Central memory CD8-positive, alpha-beta T cell (primary cell): ENCODE measurements at regions not wholly inside any gene's neighbourhood (a gene's known extent, or its start where the extent isn't known, plus 50 kb on each side); places are given as distances from the start of the nearest gene placed in this dataset.

Source experiments
- ATAC-seq: fragments of 150-1000 bp; cut with Tn5 transposase; replicated peaks from 2 replicates; pipeline ENCODE4 v1.10.0; 2022; ENCODE audit warnings: mild to moderate bottlenecking, moderate FRiP score, moderate number of reproducible peaks; ENCODE audit not compliant: poor library complexity, severe bottlenecking; ENCODE audit errors: extremely low read depth
- DNase-seq, 2 donors: peaks; one replicate each; pipeline ENCODE4 v3.0.0; 2021; ENCODE audit warnings: low spot score in 2 of 2
- H3K27ac Mint-ChIP-seq: one replicate; pipeline ENCODE4 v1.8.0; 2022; ENCODE audit warnings: low read depth, mild to moderate bottlenecking, moderate library complexity, mixed read lengths
- H3K27me3 Mint-ChIP-seq: one replicate; pipeline ENCODE4 v1.8.0; 2022; ENCODE audit warnings: mixed read lengths
- H3K36me3 Mint-ChIP-seq: one replicate; pipeline ENCODE4 v1.8.0; 2022; ENCODE audit warnings: mild to moderate bottlenecking, moderate library complexity, mixed read lengths; ENCODE audit not compliant: insufficient read depth
- H3K4me1 Mint-ChIP-seq: one replicate; pipeline ENCODE4 v1.8.0; 2022; ENCODE audit warnings: mixed read lengths
- H3K4me3 Mint-ChIP-seq: one replicate; pipeline ENCODE4 v1.8.0; 2022; ENCODE audit warnings: mild to moderate bottlenecking, moderate library complexity, mixed read lengths
- H3K9me3 Mint-ChIP-seq: one replicate; pipeline ENCODE4 v1.8.0; 2022; ENCODE audit warnings: mixed read lengths

GRCh38 chr15:31482122-31482922 lies 155.7 kb downstream of the KLF13 start:
- H3K27me3 Mint-ChIP-seq: no peaks in the 10 kb centered on the region
- peaks cover 42% of the 10 kb centered on the region for H3K4me1 Mint-ChIP-seq
- peak overlapping the region; percentile 76 for H3K27ac Mint-ChIP-seq
- H3K9me3 Mint-ChIP-seq: no peaks in the 10 kb centered on the region
- H3K4me3 Mint-ChIP-seq: peak overlapping the region; percentile 90
- no peak for DNase-seq
- peaks cover 11% of the 10 kb centered on the region for H3K36me3 Mint-ChIP-seq
- no peak for ATAC-seq

DNA sequence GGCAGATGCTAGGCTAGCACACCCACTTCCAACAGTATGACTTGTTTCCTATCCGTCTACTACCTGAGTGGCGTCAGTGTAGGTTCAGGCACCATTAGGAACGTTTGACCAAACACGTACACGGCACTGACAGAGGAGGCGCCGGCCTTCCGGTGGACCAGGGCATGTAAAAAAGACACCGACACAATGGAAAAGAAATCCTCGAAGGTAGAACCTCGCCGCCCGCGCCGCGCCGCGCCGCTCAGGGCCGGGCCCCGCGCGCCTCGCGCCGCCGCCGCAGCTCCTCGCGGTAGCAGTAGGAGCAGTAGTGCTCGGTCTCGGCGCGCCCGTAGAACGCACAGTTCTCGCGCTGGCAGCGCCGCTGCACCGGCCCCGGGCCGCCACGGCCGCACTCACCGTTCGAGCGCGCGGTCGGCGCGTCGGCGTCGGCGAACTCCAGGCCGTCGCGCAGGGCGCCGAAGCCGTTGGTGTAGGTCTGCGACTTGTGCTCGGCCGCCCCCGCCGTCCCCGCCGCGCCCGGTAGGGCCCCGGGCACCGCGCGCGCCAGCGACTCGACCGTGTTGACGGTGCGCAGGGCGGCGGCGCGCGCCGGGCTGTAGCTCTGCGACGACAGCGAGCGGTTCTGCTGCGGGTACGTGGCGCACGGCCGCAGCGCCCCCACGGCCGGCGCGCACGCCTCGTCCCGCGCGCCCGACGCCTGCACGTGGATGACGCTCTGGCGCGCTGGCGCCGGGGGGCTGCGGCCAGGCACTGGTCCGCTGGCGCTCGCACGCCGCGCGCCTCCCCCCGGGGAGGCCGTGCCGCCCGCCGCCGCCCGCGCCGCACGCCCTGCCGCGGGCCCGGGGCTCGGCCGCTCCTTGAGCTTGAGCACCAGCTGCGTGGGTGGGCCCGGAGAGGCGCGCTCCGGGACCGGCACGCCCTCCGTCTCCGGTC lies 156.7 kb downstream of the KLF13 start:
- Mint-ChIP-seq H3K4me3 (peak overlapping the region; percentile 93), H3K27ac (peak overlapping the region; percentile 94), H3K27me3 (no peaks in the 10 kb centered on the region), H3K9me3 (no peaks in the 10 kb centered on the region), H3K4me1 (peaks cover 48% of the 10 kb centered on the region), H3K36me3 (peaks cover 11% of the 10 kb centered on the region)
- DNase-seq: peak in 1 of 2 donors; percentile 32
- peak; percentile 65 for ATAC-seq

- no peaks in the 10 kb centered on the region for H3K27me3 Mint-ChIP-seq
- peak overlapping the region; percentile 93 for H3K4me3 Mint-ChIP-seq
- peak; percentile 57 for ATAC-seq
- no peaks in the 10 kb centered on the region for H3K9me3 Mint-ChIP-seq
- H3K36me3 Mint-ChIP-seq: peaks cover 9% of the 10 kb centered on the region
- peak in 1 of 2 donors; percentile 45 for DNase-seq
- peaks cover 44% of the 10 kb centered on the region for H3K4me1 Mint-ChIP-seq
- H3K27ac Mint-ChIP-seq: peak overlapping the region; percentile 94
Observed at GRCh38 chr15:31483986-31484951, 157.6 kb downstream of the KLF13 start.

DNA sequence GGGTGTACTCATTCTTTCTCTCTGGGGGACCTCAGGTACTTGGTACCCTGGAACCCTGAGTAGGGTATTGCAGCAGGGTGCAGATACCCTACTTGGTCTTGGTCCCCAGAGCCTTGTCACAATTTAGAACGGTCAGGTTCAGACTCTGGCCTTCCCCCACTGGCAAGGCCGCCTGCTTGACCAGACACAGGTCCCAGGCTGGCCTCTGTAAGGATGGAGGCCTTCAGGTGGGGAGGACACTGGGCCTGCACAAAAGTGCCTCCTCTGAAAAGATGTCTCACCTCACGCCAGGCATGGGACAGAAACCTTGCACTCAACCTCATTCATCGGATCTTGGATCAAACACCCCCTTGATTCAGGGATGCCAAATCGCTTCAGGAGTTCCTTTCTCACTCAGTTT lies 158.4 kb downstream of the KLF13 start:
- Mint-ChIP-seq H3K4me3 (peak overlapping the region; percentile 93), H3K9me3 (no peaks in the 10 kb centered on the region), H3K27ac (no peak overlapping the region), H3K4me1 (peaks cover 41% of the 10 kb centered on the region), H3K27me3 (no peaks in the 10 kb centered on the region), H3K36me3 (peaks cover 9% of the 10 kb centered on the region)
- ATAC-seq (no peak), DNase-seq (no peak)

- H3K4me1 Mint-ChIP-seq: peaks cover 38% of the 10 kb centered on the region
- ATAC-seq: no peak
- H3K4me3 Mint-ChIP-seq: peak overlapping the region; percentile 93
Observed at GRCh38 chr15:31485431-31485830, 158.8 kb downstream of the KLF13 start.

DNA sequence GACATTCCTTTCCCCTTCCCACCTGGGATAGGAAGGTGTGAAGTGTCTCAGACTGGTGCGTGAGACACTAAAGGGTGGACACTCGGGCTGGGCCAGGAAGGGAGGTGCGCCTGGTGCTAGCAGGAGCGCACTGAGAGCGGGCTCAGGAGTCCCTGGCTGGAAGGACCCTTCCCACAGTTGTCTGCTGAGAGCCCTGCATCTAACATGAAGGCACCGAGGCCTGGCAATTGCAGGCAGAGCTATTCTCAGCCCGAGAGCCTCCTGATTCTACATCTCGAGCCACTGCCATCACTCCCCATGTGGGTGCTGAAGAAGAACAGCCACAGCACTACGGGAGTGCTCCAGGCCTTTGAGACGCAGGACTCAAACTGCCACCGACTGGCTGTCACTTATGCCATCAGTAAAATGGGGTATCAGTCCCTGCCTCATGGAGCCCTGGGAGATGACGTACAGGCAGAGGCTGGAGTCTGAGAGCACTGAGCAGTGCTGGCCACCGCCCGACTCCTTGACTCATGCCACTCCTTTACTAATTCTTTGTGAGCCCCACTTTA lies 159.4 kb downstream of the KLF13 start:
- Mint-ChIP-seq H3K27me3 (no peaks in the 10 kb centered on the region), H3K4me3 (no peak overlapping the region), H3K36me3 (peaks cover 9% of the 10 kb centered on the region), H3K27ac (no peak overlapping the region), H3K9me3 (no peaks in the 10 kb centered on the region), H3K4me1 (peaks cover 33% of the 10 kb centered on the region)
- DNase-seq (no peak), ATAC-seq (no peak)

More at GRCh38 chr15:31485431-31485830, 158.8 kb downstream of the KLF13 start:
- DNase-seq: no peak
- no peaks in the 10 kb centered on the region for H3K27me3 Mint-ChIP-seq
- peaks cover 9% of the 10 kb centered on the region for H3K36me3 Mint-ChIP-seq
- no peaks in the 10 kb centered on the region for H3K9me3 Mint-ChIP-seq
- H3K27ac Mint-ChIP-seq: no peak overlapping the region

GRCh38 chr15:31486506-31486905 lies 159.9 kb downstream of the KLF13 start:
- Mint-ChIP-seq H3K9me3 (no peaks in the 10 kb centered on the region), H3K27ac (no peak overlapping the region), H3K36me3 (peaks cover 9% of the 10 kb centered on the region), H3K4me3 (no peak overlapping the region), H3K27me3 (no peaks in the 10 kb centered on the region), H3K4me1 (peaks cover 28% of the 10 kb centered on the region)
- ATAC-seq (no peak), DNase-seq (no peak)

DNA sequence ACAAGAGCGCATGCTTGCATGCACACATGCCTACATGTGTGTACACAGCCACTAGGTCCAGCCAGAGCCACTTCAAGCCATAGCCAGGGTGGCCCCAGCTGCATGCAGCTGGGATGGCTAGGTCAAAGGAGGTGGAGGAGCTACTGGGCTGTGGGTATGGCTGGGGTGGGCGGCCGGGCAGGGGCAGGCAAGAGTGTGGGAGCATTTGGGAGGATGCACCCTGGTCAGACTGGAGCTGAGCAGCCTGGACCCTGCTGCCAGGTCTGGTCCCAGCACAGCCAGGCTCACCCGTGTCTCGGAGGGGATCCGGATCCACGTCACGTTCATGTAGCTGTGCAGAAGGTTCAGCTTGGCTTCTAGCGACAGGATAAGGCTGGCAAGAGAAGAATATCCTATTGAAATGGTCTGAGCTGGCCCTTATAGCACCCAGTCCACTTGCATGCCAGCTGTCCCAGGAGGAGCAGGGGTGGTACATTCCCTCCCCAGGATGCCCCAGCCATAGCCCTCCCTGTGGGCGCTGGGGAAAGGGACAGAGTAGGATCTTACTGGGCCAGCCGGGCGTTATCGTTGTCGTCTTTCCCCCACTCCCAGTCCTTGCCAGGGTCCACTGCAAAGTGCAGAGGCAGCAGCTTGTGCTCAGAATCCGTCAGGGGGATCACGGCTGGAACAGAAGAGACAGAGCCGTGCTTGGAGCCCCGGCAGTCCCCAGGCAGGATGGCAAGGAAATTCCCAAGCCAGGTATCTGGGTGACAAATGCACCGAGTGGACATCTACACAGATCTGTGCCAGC lies 160.5 kb downstream of the KLF13 start:
- H3K4me3 Mint-ChIP-seq: no peak overlapping the region

GRCh38 chr15:31487811-31488436 lies 161.3 kb downstream of the KLF13 start:
- no peak overlapping the region for H3K4me3 Mint-ChIP-seq

More for the DNA sequence above, 160.5 kb downstream of the KLF13 start:
- Mint-ChIP-seq H3K36me3 (peaks cover 9% of the 10 kb centered on the region), H3K4me1 (peaks cover 22% of the 10 kb centered on the region), H3K27ac (no peak overlapping the region), H3K9me3 (no peaks in the 10 kb centered on the region), H3K27me3 (no peaks in the 10 kb centered on the region)
- ATAC-seq (no peak), DNase-seq (no peak)

DNA sequence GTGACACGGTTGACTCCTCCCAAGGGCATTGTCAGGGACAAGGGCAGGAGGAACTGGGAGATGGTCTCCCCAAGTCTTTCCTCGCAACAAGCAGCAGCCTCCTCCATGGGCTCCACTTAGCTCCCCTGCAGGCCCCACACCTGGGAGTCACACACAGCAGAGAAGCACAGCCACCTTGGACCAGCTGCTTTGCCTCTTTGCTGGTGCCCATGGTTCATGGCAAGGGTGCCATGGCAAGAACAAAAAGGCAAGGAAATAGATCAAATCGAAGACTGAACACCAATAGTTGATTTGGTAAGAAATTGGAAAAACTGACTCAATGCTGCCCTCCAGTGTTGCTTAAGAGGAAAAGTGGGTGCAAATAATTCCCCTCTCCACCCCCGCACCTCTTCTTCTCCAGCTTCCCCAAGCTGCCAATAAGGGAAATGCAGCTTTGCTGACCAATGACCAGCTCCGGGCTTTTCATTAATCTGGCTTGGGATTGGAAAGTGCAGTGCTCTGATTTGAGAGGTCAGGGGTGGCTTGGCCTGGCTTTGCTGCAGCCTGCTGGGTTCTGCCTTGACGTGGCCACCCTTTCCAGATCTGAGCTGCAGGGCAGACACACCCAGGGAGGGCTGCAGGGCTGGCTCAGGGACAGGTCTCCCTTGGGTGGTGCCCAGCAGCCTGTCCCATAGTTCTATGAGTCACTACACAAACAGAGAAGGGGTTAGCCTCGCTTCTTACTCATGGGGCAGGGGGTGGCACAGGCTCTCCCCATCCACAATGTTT lies 162.0 kb downstream of the KLF13 start:
- DNase-seq (no peak), ATAC-seq (peak; percentile 26)
- H3K27ac Mint-ChIP-seq: no peak overlapping the region
- H3K4me1 Mint-ChIP-seq: peaks cover 21% of the 10 kb centered on the region
- H3K4me3 Mint-ChIP-seq: no peak overlapping the region
- H3K9me3 Mint-ChIP-seq: no peaks in the 10 kb centered on the region
- no peaks in the 10 kb centered on the region for H3K27me3 Mint-ChIP-seq
- H3K36me3 Mint-ChIP-seq: peaks cover 10% of the 10 kb centered on the region

More at GRCh38 chr15:31487811-31488436, 161.3 kb downstream of the KLF13 start:
- Mint-ChIP-seq H3K4me1 (peaks cover 21% of the 10 kb centered on the region), H3K27me3 (no peaks in the 10 kb centered on the region), H3K27ac (no peak overlapping the region), H3K9me3 (no peaks in the 10 kb centered on the region), H3K36me3 (peaks cover 10% of the 10 kb centered on the region)
- DNase-seq (no peak), ATAC-seq (no peak)
